ENCODE measurements at regions not wholly inside any gene's neighbourhood (a gene's known extent, or its start where the extent isn't known, plus 50 kb on each side); places are given as distances from the start of the nearest gene placed in this dataset.

GRCh38 chr1:84090447-84091245 is 53.4 kb upstream of the PRKACB start:
- no peak for DNase-seq

GRCh38 chr1:84089867-84090266 is 54.2 kb upstream of the PRKACB start:
- DNase-seq, result no peak

- DNase-seq, result no peak
Measured at GRCh38 chr1:84089465-84089864, 54.6 kb upstream of the PRKACB start.

DNA sequence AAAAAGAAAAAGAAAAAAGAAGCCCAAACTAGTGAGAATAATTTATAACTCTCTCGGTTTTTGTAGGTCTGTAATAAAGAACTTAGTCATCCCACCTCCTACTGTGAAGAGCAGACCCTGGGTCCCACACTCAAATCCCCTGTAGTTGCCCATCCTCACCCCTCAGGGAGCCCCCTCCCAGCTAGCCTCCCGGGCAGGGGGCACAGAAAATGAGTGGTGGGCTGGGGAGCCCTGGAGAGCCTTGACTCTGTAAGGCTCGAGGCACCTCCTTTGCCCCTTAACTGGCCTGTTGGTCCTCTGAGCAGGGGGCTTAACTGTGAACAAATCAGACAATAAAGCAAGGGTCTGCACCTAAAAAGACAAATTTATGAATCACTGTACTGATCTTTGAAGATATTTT is 57.5 kb upstream of the PRKACB start:
- no peak for DNase-seq

- DNase-seq, result no peak
Measured at GRCh38 chr1:84086189-84086588, 57.9 kb upstream of the PRKACB start.

GRCh38 chr1:84083307-84083706 is 60.8 kb upstream of the PRKACB start:
- DNase-seq, result no peak

DNA sequence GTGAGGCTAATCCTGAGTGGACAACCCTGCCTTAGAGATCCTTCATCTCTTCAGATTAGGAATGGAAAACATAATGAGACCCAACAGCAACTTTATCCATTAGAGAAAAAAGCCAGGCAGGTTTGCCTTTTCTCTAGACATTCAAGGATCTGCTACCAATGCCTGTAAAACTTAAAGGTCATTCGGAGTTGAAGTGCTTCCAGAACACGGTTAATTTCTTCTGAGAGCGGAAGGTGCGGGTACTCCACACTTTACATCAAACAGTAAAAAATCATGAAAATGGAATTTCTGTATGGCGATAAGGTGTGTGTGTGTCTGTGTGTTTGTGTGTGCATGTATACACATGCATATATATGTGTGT is 65.2 kb upstream of the PRKACB start:
- no peak for DNase-seq

GRCh38 chr1:84078108-84078841 is 65.8 kb upstream of the PRKACB start:
- DNase-seq, result no peak

- peak; percentile 78 for DNase-seq
Measured at GRCh38 chr1:84077476-84078107, 66.5 kb upstream of the PRKACB start.

DNA sequence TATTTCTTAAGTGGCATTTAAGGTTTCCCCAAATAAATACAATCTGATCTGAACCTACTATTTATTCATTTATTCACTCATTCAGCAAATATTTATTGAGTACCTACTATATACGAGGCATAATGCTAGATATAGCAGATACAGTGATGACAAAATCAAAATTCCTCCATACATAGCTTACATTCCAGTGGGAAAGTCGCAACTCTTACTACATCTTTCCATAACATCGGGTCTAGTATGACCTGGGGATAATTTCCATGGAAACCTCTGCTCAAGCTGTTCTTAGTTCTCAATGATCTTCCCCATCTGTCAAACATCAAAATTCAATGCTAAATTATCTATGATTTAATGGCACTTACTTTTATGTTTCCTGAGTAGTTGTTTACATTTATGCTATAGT is 70.8 kb upstream of the PRKACB start:
- DNase-seq, result no peak

- no peak for DNase-seq
Measured at GRCh38 chr1:84069236-84069845, 70.4 kb upstream of the TTLL7 start.

DNA sequence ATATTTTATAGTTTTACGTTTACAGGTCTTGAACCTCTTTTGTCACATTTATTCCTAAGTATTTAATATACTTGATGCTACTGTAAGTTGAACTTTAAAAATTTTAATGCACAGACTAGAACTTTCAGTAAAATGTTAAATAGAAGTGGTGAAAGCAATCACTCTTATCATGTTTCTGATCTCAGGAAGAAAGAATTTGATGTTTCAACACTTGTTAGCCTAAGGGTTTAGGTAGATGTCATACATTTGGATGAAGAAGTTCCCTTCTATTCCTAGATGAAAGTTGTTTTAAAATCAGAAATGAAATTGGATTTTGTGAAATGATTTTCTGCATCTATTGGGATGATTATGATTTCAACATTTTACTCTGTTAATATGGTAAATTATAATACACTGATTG is 63.6 kb upstream of the TTLL7 start:
- no peak for DNase-seq

DNA sequence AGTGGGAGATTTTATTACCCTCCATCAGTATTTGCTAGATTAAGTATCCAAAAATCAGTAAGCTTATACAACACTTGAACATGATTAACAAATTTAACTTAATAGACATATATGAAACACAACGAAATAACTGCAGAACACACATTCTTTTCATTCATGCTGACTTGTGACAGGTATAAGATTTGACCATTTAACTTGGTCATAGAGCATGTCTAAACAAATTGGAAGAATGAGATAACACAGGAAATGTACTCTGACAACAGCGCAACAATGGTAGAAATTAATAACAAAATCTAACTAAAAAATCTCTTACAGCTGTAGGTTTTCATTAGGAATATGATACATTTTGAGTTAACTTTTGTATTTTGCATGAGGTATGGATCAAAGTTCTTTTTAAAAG is 62.4 kb upstream of the TTLL7 start:
- no peak for DNase-seq

DNA sequence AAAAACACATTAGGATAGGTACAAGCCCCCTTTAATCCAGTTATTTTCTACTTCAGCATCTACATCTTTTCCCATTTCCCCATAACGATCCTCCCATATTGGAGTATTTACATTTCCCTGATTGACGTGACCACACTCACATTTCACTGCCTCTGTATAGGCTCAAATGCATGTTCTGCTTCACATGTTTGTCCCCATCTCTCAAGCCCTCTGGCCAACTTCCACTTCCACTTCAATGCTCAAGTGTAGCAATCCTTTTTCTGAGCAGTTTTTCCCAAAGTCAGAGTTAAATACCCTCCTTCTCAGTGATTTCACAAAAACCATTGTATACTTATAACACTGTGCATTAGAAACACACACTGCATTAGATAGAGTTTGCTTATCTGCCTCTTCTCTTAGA is 61.8 kb upstream of the TTLL7 start:
- no peak for DNase-seq

DNA sequence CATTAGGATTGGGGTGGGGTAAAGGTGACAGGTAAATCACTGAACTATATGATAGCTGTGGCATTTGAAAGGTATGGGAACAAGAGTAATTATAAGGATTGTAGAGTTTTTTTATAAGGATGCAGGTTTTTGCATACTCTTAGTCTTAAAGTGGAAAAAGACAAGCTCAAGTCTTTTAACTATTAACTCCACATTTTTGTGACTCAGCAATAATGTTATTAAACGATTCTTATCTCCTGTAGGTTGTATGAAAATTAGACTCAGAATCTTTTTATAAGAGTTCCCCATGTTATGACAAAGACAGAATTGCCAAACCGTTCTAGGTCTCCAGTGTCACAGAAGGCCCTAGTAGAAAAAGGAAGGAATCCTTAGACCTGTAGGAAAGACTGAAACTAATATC is 49.9 kb upstream of the TTLL7 start:
- DNase-seq, result no peak

All from activated CD4-positive, alpha-beta T cell treated with anti-CD3 and anti-CD28 coated beads for 48 hours (primary cell).